ENCODE measurements at regions not wholly inside any gene's neighbourhood (a gene's known extent, or its start where the extent isn't known, plus 50 kb on each side); places are given as distances from the start of the nearest gene placed in this dataset.

DNA sequence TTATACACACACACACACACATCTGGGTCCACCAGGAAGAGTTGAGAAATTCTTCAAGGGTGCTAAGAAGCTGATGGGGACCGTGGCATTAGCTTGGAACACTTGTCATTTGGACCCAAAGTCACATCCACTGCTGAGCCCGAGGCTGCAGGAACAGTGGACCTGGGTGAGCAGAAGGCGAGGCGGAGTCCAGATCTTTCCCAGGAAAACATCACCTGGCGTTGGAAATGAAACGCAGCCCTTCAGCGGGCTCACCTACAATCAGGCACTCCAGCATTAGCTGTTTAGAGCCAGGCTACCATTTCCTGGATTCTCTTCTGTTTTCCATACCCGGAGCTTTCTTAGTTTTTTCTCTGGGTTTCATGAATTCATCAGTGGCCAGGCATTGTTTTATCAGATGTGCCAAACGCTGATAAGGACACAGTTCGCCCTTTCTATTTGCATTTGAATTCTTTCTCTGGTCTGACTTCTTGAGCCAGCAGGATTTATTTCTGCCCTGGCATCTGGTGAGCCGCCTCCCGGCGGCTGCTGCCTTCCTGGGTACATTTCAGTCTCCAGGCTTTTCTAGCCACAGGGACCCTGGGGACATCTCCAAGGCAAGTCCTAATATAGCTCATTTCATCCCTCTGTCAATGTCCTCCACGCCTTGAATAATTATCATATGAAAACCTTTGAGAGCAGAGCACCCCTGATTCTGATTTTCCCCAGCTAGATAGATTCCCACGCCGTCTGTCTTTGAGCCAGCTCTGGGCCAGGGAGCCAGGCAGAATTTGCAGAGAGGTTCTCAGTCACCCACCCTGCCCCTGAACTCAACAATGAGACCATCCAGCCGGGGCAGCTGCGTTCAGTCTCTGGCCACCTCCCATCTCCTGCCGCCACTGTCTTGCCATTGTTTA, 170.9 kb downstream of the TTLL2 start:
- peaks cover 22% of the 10 kb centered on the region for H3K27me3 ChIP-seq (ENCODE audit: control insufficient read depth, insufficient read depth, low read length)
- TF ChIP-seq, protein P1, sequence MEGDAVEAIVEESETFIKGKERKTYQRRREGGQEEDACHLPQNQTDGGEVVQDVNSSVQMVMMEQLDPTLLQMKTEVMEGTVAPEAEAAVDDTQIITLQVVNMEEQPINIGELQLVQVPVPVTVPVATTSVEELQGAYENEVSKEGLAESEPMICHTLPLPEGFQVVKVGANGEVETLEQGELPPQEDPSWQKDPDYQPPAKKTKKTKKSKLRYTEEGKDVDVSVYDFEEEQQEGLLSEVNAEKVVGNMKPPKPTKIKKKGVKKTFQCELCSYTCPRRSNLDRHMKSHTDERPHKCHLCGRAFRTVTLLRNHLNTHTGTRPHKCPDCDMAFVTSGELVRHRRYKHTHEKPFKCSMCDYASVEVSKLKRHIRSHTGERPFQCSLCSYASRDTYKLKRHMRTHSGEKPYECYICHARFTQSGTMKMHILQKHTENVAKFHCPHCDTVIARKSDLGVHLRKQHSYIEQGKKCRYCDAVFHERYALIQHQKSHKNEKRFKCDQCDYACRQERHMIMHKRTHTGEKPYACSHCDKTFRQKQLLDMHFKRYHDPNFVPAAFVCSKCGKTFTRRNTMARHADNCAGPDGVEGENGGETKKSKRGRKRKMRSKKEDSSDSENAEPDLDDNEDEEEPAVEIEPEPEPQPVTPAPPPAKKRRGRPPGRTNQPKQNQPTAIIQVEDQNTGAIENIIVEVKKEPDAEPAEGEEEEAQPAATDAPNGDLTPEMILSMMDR (IDR thresholded peaks at IDR 0.05; ENCODE audit: insufficient read depth, low read length, poor library complexity, severe bottlenecking), result no peak
- no peaks in the 10 kb centered on the region for H3K36me3 ChIP-seq (ENCODE audit: control insufficient read depth, insufficient read depth, low read length)
- no peak for DNase-seq (ENCODE audit: low read depth)
- H3K4me3 ChIP-seq (ENCODE audit: low read depth, low read length), result no peak overlapping the region

DNA sequence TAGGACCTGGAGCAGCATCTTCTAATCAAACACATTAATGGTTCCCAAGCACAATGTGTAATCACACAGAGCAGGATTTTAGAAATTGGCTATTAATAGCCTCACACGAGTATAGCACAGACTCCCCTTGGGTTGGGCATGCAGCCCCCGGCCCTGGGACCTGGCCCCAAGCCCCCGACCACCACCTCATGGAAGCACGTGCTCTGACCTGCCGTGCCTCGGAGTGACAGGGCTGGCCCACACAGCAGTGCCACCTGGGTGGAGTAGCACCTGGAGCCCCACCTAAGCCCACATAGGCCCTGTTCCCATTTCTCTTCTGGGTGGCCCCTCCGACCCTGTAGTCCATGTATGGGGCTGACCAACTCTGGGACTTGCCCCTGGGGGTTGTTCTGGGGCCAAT, 171.8 kb downstream of the TTLL2 start:
- Histone ChIP-seq H3K27me3 (ENCODE audit: control insufficient read depth, insufficient read depth, low read length) (peaks cover 22% of the 10 kb centered on the region), H3K36me3 (ENCODE audit: control insufficient read depth, insufficient read depth, low read length) (no peaks in the 10 kb centered on the region), H3K4me3 (ENCODE audit: low read depth, low read length) (no peak overlapping the region)
- DNase-seq (ENCODE audit: low read depth), result no peak
- TF ChIP-seq, protein P1 (IDR thresholded peaks at IDR 0.05; ENCODE audit: insufficient read depth, low read length, poor library complexity, severe bottlenecking), result no peak

DNA sequence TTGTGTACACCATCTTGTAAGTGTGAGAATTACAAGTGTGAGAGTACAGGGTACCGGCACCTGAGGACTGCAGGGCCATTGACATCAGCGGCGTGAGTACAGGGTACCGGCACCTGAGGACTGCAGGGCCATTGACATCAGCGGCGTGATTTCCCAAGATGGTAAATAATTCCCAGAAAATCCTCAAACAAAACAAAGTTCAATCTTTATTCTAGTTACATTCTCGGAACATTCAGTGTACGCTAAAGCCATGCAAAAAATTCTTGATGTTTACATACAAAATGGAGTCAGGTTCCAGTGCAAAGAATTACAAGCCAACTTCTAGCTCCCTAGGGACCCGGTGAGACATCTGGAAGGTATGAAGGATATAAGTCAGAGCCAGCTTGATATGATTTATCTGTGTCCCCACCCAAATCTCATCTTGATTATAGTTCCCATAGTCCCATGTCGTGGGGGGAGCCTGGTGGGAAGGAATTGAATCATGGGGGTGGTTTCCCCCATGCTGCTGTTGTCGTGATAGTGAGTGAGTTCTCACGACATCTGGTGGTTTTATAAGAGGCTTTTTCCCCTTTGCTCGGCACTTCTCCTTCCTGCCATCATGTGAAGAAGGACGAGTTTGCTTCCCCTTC, 172.7 kb downstream of the TTLL2 start:
- H3K27me3 ChIP-seq (ENCODE audit: control insufficient read depth, insufficient read depth, low read length), result peaks cover 20% of the 10 kb centered on the region
- H3K36me3 ChIP-seq (ENCODE audit: control insufficient read depth, insufficient read depth, low read length), result no peaks in the 10 kb centered on the region
- TF ChIP-seq, protein P1 (IDR thresholded peaks at IDR 0.05; ENCODE audit: insufficient read depth, low read length, poor library complexity, severe bottlenecking), result no peak
- H3K4me3 ChIP-seq (ENCODE audit: low read depth, low read length), result no peak overlapping the region
- no peak for DNase-seq (ENCODE audit: low read depth)

DNA sequence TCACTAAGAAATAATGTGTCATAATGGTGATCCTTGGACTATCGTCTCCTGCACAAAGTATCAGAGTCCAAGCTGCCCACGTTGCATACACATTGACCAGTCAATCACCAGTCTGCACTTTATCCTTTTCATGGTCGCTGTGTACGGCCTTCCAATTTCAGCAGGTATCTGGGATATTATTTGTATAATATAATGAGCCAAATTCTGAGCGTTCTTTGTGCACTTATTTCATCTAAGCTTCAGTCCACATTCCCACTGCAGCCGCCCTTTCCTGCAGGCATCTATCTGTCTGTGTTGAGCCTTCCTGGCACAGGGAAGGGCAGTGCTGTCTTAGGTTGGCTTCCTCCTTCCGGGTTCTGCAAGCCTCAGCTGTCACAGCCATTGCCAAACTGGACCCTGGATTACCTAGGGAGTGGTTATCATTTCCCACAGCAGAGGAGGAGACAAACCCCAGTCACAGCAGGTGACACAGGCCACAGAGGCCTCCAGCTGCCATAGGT, 174.3 kb downstream of the TTLL2 start:
- TF ChIP-seq, protein P1 (IDR thresholded peaks at IDR 0.05; ENCODE audit: insufficient read depth, low read length, poor library complexity, severe bottlenecking), result no peak
- Histone ChIP-seq H3K4me3 (ENCODE audit: low read depth, low read length) (no peak overlapping the region), H3K36me3 (ENCODE audit: control insufficient read depth, insufficient read depth, low read length) (no peaks in the 10 kb centered on the region), H3K27me3 (ENCODE audit: control insufficient read depth, insufficient read depth, low read length) (peaks cover 11% of the 10 kb centered on the region)
- no peak for DNase-seq (ENCODE audit: low read depth)

DNA sequence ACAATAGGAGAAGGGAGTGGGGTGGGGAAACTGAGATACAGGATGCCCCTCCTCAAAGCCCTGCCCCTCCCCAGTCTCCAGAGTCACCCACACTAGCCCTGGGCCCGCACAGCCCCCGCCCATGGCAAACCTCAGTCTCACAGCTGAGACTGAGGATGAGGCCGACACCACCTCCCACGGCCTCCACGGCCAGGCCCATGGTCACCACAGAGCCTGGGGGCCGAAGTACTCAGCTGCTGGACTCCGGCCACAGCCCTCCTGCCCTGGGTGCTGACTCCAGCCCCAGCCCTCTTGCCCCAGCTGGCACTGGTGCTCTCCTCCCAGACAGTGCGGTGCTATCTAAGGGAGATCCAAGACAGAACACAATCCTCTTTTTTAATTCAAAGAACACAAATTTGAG, 176.1 kb downstream of the TTLL2 start:
- H3K36me3 ChIP-seq (ENCODE audit: control insufficient read depth, insufficient read depth, low read length), result no peaks in the 10 kb centered on the region
- TF ChIP-seq, protein P1 (IDR thresholded peaks at IDR 0.05; ENCODE audit: insufficient read depth, low read length, poor library complexity, severe bottlenecking), result no peak
- DNase-seq (ENCODE audit: low read depth), result no peak

More for the DNA sequence above, 176.1 kb downstream of the TTLL2 start:
- no peak overlapping the region for H3K4me3 ChIP-seq (ENCODE audit: low read depth, low read length)
- peaks cover 4% of the 10 kb centered on the region for H3K27me3 ChIP-seq (ENCODE audit: control insufficient read depth, insufficient read depth, low read length)
